Activated CD8-positive, alpha-beta memory T cell treated with anti-CD3 and anti-CD28 coated beads, Interleukin-2, amount 50 U/mL, for 1 hour (primary cell): ENCODE measurements at regions not wholly inside any gene's neighbourhood (a gene's known extent, or its start where the extent isn't known, plus 50 kb on each side); places are given as distances from the start of the nearest gene placed in this dataset.
"Not testable (repeated sequence)": the region's sequence is repeated elsewhere in the genome, so short reads cannot be mapped to it uniquely, and the experiment has no call there.

Experiments
- DNase-seq: peaks from one replicate; pipeline ENCODE4 v3.0.0-alpha.2; 2020; ENCODE audit errors: extremely low read depth

GRCh38 chr18:70390371-70391090 lies 101.7 kb downstream of the SOCS6 start:
- DNase-seq = no peak

- not testable (repeated sequence) for DNase-seq
Observed at GRCh38 chr18:70389036-70389435, 100.2 kb downstream of the SOCS6 start.

GRCh38 chr18:70387027-70387426 lies 98.2 kb downstream of the SOCS6 start:
- no peak for DNase-seq

- DNase-seq = no peak
Observed at GRCh38 chr18:70386582-70386981, 97.7 kb downstream of the SOCS6 start.

GRCh38 chr18:70385474-70385873 lies 96.6 kb downstream of the SOCS6 start:
- no peak for DNase-seq

- no peak for DNase-seq
Observed at GRCh38 chr18:70384181-70384790, 95.4 kb downstream of the SOCS6 start.

- DNase-seq = no peak
Observed at GRCh38 chr18:70382992-70383717, 94.3 kb downstream of the SOCS6 start.

GRCh38 chr18:70382017-70382416 lies 93.2 kb downstream of the SOCS6 start:
- no peak for DNase-seq

GRCh38 chr18:70380915-70381896 lies 92.4 kb downstream of the SOCS6 start:
- DNase-seq = no peak
